Coronary artery (tissue), 2 donors: ENCODE measurements at regions not wholly inside any gene's neighbourhood (a gene's known extent, or its start where the extent isn't known, plus 50 kb on each side); places are given as distances from the start of the nearest gene placed in this dataset.
A peak's percentile ranks its signal among the peaks of the same experiment; 100 is the strongest.

ENCODE experiments used
- DNase-seq: peaks from one replicate; pipeline ENCODE4 v3.0.0-alpha.2; 2017; ENCODE audit warnings: low spot score
- H3K27ac ChIP-seq, 2 donors: fragments of 200-600 bp; sonication (generic); one replicate each; pipeline ENCODE4 v1.5.1; 2016 to 2019
- H3K4me3 ChIP-seq: fragments of 200-600 bp; sonication (generic); 2 replicates; pipeline ENCODE4 v1.5.1; 2016; ENCODE audit warnings: mild to moderate bottlenecking, moderate library complexity
- TF ChIP-seq, protein P1 (sequence below): fragments of 200-600 bp; sonication (generic); IDR thresholded peaks from one replicate; pipeline ENCODE4 v1.5.1; 2019; ENCODE audit warnings: antibody characterized with exemption

DNA sequence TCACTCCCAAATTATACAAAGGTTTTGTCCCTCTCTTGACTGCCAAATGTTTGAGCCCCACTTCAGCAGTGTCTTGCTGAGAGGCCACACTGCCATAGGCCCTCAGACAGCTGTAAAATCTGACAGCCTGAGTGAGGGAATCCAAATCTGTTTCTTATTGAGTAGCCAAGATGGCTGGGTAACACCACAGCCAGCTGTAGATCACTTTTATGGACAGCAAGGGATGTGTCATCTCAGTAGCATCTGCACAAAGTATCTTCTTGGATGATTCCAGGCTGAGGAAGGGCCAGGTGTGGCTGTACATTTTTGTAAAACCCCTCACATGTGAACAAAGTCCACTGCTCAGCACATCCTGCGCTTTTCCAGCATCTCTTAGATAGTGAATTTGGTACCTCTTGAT is 237.0 kb upstream of the LRTM1 start:
- Histone ChIP-seq H3K4me3 (no peak overlapping the region), H3K27ac (no peak overlapping the region)
- no peak for DNase-seq
- TF ChIP-seq, protein P1, sequence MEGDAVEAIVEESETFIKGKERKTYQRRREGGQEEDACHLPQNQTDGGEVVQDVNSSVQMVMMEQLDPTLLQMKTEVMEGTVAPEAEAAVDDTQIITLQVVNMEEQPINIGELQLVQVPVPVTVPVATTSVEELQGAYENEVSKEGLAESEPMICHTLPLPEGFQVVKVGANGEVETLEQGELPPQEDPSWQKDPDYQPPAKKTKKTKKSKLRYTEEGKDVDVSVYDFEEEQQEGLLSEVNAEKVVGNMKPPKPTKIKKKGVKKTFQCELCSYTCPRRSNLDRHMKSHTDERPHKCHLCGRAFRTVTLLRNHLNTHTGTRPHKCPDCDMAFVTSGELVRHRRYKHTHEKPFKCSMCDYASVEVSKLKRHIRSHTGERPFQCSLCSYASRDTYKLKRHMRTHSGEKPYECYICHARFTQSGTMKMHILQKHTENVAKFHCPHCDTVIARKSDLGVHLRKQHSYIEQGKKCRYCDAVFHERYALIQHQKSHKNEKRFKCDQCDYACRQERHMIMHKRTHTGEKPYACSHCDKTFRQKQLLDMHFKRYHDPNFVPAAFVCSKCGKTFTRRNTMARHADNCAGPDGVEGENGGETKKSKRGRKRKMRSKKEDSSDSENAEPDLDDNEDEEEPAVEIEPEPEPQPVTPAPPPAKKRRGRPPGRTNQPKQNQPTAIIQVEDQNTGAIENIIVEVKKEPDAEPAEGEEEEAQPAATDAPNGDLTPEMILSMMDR: no peak

DNA sequence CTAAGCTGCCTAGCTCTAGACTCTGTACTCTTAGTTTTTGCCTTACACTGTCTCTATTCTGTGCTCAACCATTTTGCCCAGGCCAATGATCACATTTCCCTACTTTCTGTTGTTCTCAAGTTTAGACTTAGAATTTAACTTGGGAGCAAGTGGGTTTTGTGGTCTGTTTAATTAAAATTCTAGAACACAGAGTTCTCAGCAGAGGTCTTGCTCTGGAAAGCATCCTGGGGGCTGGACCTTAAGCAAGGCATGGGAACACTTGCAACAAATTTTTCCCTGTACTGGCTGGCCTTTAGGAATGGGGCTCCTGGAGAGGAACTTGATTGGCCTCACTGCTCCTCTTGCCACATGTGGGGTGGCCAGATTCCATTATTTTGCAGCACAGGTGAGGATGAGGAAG is 236.3 kb upstream of the LRTM1 start:
- Histone ChIP-seq H3K4me3 (no peak overlapping the region), H3K27ac (no peak overlapping the region)
- DNase-seq: no peak
- TF ChIP-seq, protein P1: no peak

DNA sequence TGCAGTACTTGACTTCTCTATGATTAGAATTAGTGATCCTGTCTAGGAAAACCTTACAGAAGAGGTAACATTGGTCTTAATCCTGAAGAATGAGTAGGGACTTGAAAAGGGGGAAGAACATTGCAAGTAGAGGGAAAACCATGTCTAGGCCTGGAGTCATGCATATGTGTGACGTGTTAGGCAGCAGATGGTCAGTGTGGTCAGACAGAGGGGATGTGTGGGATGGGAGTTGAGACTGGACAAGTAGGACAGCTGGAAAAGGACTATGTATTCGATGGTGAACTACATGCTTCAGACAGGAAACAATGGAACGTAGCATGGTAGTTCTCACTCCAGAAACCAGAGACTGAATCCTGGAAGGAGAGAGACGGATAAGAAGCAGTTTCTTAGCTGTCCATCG is 235.6 kb upstream of the LRTM1 start:
- DNase-seq: no peak
- TF ChIP-seq, protein P1: no peak
- no peak overlapping the region for H3K27ac ChIP-seq

DNA sequence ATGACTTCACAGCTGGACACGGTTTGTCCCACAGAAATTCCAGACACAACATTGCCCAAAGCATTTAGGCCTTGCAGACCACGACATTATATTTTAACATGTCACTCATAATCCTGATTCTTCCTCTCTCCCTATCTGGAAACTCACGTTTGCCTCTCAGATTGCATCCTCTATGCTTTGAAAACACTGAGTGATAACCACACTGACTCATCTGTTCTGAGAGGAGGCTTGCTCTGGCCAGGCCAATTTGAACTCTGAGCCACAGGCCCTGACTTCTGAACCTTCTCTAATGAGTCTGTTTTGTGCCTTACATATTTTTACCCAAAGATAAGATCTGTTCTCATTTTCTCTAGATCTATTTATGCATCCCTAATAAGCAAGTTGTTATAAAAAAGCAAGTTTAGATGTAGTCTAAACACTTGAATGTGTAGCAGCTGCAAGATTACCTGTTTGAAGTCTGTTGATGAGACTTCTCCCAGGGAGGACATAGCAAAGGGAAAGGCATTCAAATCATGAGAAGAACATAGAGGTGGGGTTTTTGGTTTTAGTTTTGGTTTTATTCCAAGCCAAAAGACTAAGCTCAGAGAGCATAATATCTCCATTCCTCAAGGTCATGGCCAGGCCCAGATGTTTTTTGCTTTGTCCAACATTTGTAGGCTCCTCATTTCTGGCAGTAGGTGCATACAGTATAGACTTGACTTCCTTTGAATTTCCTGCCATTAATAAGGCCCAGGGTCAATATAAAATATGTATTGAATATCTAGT is 234.4 kb upstream of the LRTM1 start:
- TF ChIP-seq, protein P1: no peak
- DNase-seq: no peak
- Histone ChIP-seq H3K4me3 (no peak overlapping the region), H3K27ac (no peak overlapping the region)

More for the DNA sequence above, 235.6 kb upstream of the LRTM1 start:
- no peak overlapping the region for H3K4me3 ChIP-seq

DNA sequence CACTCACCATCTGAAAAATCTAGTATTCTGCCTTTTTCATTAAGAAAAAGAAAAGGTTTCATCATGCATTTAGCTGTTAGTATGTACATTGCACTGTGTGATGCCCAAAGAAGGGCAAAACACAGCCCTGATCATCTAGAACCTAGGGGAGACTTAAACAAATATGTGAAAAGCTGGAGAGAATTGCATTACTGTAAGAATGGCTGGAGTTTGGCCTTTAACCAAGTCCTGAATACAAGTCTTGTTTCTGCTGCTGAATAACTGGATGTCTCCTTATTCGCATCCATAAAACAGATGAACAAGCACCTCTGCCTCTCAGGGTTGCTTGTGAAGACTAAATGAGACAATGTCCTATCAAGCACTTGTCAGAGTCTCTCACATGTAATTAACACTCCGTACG is 233.4 kb upstream of the LRTM1 start:
- H3K27ac ChIP-seq: no peak overlapping the region
- no peak for DNase-seq
- H3K4me3 ChIP-seq: no peak overlapping the region
- TF ChIP-seq, protein P1: no peak

DNA sequence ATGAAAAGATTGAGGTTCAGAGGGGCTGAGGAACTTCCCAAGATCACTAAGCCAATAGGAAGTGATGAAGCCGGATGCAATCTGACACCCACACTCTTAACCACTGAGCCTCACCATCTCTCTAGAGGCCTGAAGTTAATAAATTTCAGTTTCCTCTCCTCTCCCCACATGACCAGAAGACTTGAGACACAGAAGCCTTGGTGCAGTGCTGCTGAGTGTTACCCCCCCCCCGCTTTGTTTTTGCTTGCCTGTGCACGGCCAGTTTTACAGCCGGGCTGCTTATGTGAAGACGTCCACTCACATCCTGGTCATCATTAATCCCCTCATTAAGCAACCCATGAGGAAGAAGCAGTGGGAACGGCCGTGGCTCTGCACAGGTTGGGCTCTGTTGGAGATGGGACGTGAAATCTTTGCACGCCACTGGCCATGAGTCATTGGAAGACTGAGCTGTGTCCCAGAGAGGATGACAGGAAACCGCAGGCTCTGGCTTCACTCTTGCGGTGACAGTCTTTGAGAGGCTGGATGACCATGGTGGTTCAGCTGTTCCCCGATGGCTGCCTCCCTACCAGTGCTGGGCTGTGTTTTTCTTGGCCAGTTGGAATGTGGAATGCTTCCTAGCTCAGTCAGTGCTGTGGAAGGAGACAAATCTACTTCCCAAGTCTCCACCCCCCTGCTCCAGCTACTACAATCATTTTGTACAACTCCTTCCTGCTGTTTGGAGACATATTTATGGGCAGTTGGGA is 232.6 kb upstream of the LRTM1 start:
- peak; percentile 73 for DNase-seq
- H3K27ac ChIP-seq: peak overlapping the region in 1 of 2 donors; percentile 32
- TF ChIP-seq, protein P1: no peak
- H3K4me3 ChIP-seq: peak overlapping the region; percentile 36

DNA sequence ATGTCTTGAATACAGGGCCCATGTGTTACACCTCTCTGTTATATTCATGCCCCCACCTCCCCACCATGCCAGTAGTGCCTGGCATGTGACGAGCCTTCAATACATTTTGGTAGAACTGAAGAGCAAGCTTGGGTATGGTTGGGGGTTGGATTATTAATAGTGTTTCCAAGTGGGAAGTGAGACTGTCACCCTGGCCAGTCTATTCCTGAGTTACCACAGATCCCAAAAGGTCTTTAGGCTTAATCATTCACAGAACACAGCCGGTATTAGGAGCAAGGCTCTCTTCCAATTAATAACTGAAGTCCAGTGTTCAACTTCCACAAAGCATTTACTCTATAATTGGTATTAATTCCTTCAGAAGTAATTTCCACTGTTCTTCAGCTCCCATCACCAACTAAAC is 231.9 kb upstream of the LRTM1 start:
- DNase-seq: no peak
- H3K27ac ChIP-seq: no peak overlapping the region
- no peak overlapping the region for H3K4me3 ChIP-seq
- TF ChIP-seq, protein P1: no peak
